ENCODE measurements at regions not wholly inside any gene's neighbourhood (a gene's known extent, or its start where the extent isn't known, plus 50 kb on each side); places are given as distances from the start of the nearest gene placed in this dataset.

DNA sequence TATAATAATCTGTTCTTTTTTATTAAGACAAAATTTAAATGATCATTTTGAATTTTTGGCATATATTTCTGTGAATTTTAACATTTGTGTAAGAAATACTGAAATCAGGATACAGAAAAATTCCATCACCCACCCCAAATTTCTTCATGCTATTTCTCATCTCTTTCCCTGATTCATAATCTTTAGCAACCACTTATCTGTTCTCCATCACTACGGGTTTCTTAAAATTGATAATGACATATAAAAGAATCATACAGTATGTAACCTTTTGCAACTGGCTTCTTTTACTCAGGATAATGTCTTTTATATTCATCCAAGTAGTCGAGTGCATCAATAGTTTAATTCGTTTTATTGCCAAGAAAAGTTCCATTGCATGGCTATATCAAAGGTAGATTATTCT lies 1627.0 kb downstream of the PCDH9 start:
- H4K20me1 ChIP-seq (ENCODE audit: control insufficient read depth, insufficient read depth, insufficient read length) = no peaks in the 10 kb centered on the region
- no peak overlapping the region for H4K91ac ChIP-seq (ENCODE audit: insufficient read length, low read depth, low read length)
- no peaks in the 10 kb centered on the region for H3K9me3 ChIP-seq (ENCODE audit: control insufficient read depth, low read depth, low read length)
- Mint-ChIP-seq H3K36me3 (ENCODE audit: insufficient read depth in 1 of 3, low read depth in 3 of 3) (no peaks in the 10 kb centered on the region; a peak in 1 of 7 replicates), H3K4me3 (no peak overlapping the region), H3K27me3 (ENCODE audit: low read depth) (no peaks in the 10 kb centered on the region), H3K27ac (no peak overlapping the region), H3K9me3 (peaks cover 0 to 2% of the 10 kb centered on the region in 2 experiments; a peak in 2 of 5 replicates), H3K4me1 (no peaks in the 10 kb centered on the region)
- no peak overlapping the region for H2AK5ac ChIP-seq (ENCODE audit: insufficient read length, low read length)
- no peak overlapping the region for H3K56ac ChIP-seq (ENCODE audit: insufficient read length, low read depth, low read length)
- no peak overlapping the region for H3K18ac ChIP-seq (ENCODE audit: insufficient read length, low read depth, low read length)
- H2BK20ac ChIP-seq (ENCODE audit: low read depth, low read length, poor library complexity, severe bottlenecking) = no peak overlapping the region
- H3T11ph ChIP-seq (ENCODE audit: low read length) = no peak overlapping the region
- no peak overlapping the region for H3K23ac ChIP-seq (ENCODE audit: insufficient read length, low read depth, low read length)
- TF ChIP-seq, protein P1, sequence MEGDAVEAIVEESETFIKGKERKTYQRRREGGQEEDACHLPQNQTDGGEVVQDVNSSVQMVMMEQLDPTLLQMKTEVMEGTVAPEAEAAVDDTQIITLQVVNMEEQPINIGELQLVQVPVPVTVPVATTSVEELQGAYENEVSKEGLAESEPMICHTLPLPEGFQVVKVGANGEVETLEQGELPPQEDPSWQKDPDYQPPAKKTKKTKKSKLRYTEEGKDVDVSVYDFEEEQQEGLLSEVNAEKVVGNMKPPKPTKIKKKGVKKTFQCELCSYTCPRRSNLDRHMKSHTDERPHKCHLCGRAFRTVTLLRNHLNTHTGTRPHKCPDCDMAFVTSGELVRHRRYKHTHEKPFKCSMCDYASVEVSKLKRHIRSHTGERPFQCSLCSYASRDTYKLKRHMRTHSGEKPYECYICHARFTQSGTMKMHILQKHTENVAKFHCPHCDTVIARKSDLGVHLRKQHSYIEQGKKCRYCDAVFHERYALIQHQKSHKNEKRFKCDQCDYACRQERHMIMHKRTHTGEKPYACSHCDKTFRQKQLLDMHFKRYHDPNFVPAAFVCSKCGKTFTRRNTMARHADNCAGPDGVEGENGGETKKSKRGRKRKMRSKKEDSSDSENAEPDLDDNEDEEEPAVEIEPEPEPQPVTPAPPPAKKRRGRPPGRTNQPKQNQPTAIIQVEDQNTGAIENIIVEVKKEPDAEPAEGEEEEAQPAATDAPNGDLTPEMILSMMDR (conservative IDR thresholded peaks at IDR 0.05) = no peak
- H3K23me2 ChIP-seq (ENCODE audit: insufficient read length, low read depth, low read length, poor library complexity, severe bottlenecking) = no peaks in the 10 kb centered on the region
- H3K14ac ChIP-seq (ENCODE audit: insufficient read depth, low read length) = no peak overlapping the region
- no peak overlapping the region for H4K5ac ChIP-seq (ENCODE audit: insufficient read length, low read depth, low read length)
- no peaks in the 10 kb centered on the region for H3K79me2 ChIP-seq (ENCODE audit: insufficient read depth, low read length)
- WGBS (ENCODE audit: extremely low coverage, insufficient read length, low lambda C conversion rate) = no CpG with 5 or more reads among the region's 3 CpGs
- no peak overlapping the region for H3K4me2 ChIP-seq (ENCODE audit: insufficient read depth, insufficient read length, low read length)
- no peaks in the 10 kb centered on the region for H3K79me1 ChIP-seq (ENCODE audit: insufficient read depth, low read depth, low read length, poor library complexity, severe bottlenecking)
- no peak overlapping the region for H4K8ac ChIP-seq (replicated peaks; ENCODE audit: insufficient read length, low read depth, low read length)
- H2AFZ ChIP-seq (ENCODE audit: low read length) = no peak overlapping the region
- H3K27ac ChIP-seq (ENCODE audit: insufficient read length, low read depth, low read length) = no peak overlapping the region
- no peak overlapping the region for H2BK5ac ChIP-seq (ENCODE audit: insufficient read length, low read length)
- H2BK12ac ChIP-seq (ENCODE audit: insufficient read length, low read depth, low read length) = no peak overlapping the region
- no peaks in the 10 kb centered on the region for H3K4me1 ChIP-seq (ENCODE audit: insufficient read depth, low read length)
- no peak overlapping the region for H2BK15ac ChIP-seq (ENCODE audit: low read depth, low read length)
- no peak overlapping the region for H3K4ac ChIP-seq (ENCODE audit: low read depth, low read length)
- H3K9ac ChIP-seq (ENCODE audit: extremely low read depth, insufficient read length, low read length) = no peak overlapping the region
- no peak for DNase-seq
- no peak overlapping the region for H2BK120ac ChIP-seq (ENCODE audit: low read depth, low read length, poor library complexity, severe bottlenecking)
- H3K27me3 ChIP-seq (ENCODE audit: insufficient read depth, low read length) = no peaks in the 10 kb centered on the region
